Activated T-helper 17 cell treated with anti-CD3 and anti-CD28 coated beads, Interleukin-2, amount 50 U/mL, for 72 hours (primary cell): ENCODE measurements at regions not wholly inside any gene's neighbourhood (a gene's known extent, or its start where the extent isn't known, plus 50 kb on each side); places are given as distances from the start of the nearest gene placed in this dataset.
"Not testable (repeated sequence)": the region's sequence is repeated elsewhere in the genome, so short reads cannot be mapped to it uniquely, and the experiment has no call there.

Experiments
- ATAC-seq: fragments of 150-1000 bp; cut with Tn5 transposase; replicated peaks from 2 replicates; pipeline ENCODE4 v1.10.0; 2021; ENCODE audit warnings: mild to moderate bottlenecking, moderate library complexity
- H3K27ac Mint-ChIP-seq: one replicate; pipeline ENCODE4 v1.8.0; 2022; ENCODE audit warnings: mixed read lengths
- H3K27me3 Mint-ChIP-seq: one replicate; pipeline ENCODE4 v1.8.0; 2022; ENCODE audit warnings: mixed read lengths
- H3K36me3 Mint-ChIP-seq: one replicate; pipeline ENCODE4 v1.8.0; 2022; ENCODE audit warnings: low read depth, mild to moderate bottlenecking, mixed read lengths
- H3K4me1 Mint-ChIP-seq: one replicate; pipeline ENCODE4 v1.8.0; 2022; ENCODE audit warnings: mixed read lengths
- H3K4me3 Mint-ChIP-seq: one replicate; pipeline ENCODE4 v1.8.0; 2022; ENCODE audit warnings: mild to moderate bottlenecking, mixed read lengths
- H3K9me3 Mint-ChIP-seq: one replicate; pipeline ENCODE4 v1.8.0; 2022; ENCODE audit warnings: mixed read lengths

DNA sequence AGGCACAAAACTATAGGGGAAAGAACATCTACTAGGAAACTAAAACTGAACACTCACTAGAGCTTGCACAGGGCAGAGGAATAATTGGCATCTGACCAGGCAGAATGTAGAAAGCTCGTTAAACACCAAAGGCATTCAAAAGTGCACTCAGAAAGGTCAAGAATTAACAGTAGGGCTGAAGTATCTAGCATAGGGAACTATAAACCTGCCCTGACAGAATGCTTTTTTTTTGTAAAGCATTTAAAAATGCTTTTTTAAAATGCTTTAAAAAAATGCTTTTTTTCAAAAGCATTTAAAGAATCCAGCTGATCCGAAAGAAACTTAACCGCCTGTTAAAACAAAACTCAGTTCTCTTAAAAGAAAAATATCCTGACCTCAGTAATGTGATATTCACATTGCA, 74.6 kb upstream of the EGFR start:
- no peaks in the 10 kb centered on the region for H3K4me1 Mint-ChIP-seq
- H3K4me3 Mint-ChIP-seq = no peak overlapping the region
- H3K27me3 Mint-ChIP-seq = peaks cover 5% of the 10 kb centered on the region
- H3K9me3 Mint-ChIP-seq = peaks cover 3% of the 10 kb centered on the region
- no peaks in the 10 kb centered on the region for H3K36me3 Mint-ChIP-seq
- no peak overlapping the region for H3K27ac Mint-ChIP-seq
- no peak for ATAC-seq

GRCh38 chr7:54946271-54946670, 72.5 kb upstream of the EGFR start:
- Mint-ChIP-seq H3K4me3 (no peak overlapping the region), H3K4me1 (no peaks in the 10 kb centered on the region), H3K36me3 (no peaks in the 10 kb centered on the region), H3K9me3 (peaks cover 2% of the 10 kb centered on the region), H3K27me3 (no peaks in the 10 kb centered on the region), H3K27ac (no peak overlapping the region)
- no peak for ATAC-seq

- Mint-ChIP-seq H3K27ac (no peak overlapping the region), H3K27me3 (no peaks in the 10 kb centered on the region), H3K4me1 (no peaks in the 10 kb centered on the region), H3K36me3 (no peaks in the 10 kb centered on the region), H3K4me3 (no peak overlapping the region), H3K9me3 (peaks cover 4% of the 10 kb centered on the region)
- ATAC-seq = no peak
These were observed 72.1 kb upstream of the EGFR start for GRCh38 chr7:54946764-54947163.

DNA sequence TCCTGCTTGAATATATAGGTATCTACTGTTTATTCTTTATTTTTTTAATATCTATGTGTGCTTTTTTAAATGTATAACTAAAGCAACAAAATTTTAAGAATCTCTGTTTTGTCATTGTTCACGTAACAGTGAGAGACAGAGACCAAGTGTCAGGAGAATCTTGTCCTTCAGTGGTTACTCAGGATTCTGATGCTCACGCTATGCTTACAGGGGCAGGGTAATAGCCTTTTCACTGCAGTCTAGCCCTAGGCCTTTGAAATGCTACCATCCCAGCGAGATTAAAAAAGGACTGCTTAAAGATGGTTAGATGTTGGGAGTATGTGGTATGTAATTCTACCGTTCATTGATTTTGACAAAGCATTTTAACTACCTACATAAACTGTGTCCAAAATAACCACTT, 71.6 kb upstream of the EGFR start:
- no peaks in the 10 kb centered on the region for H3K36me3 Mint-ChIP-seq
- H3K27ac Mint-ChIP-seq = no peak overlapping the region
- H3K9me3 Mint-ChIP-seq = peaks cover 4% of the 10 kb centered on the region

DNA sequence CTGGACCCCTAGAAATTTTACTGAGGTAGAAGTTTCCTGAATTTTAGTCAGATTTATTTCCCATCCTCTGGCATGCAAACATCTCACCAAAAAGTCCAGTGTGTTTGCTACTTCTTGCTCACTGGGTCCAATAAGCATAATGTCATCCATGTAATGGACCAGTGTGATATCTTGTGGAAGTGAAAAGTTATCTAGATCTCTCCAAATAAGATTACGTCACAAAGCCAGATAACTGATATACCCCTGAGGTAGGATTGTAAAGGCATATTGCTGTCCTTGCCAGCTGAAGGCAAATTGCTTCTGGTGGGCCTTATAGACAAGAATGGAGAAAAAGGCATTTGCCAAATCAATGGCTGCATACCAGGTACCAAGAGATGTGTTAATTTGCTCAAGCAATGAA, 69.3 kb upstream of the EGFR start:
- not testable (repeated sequence) for H3K36me3 Mint-ChIP-seq, H3K27ac Mint-ChIP-seq, H3K4me1 Mint-ChIP-seq, H3K4me3 Mint-ChIP-seq, ATAC-seq, H3K27me3 Mint-ChIP-seq, H3K9me3 Mint-ChIP-seq

More for the DNA sequence above, 71.6 kb upstream of the EGFR start:
- no peak overlapping the region for H3K4me3 Mint-ChIP-seq
- ATAC-seq = no peak
- H3K4me1 Mint-ChIP-seq = no peaks in the 10 kb centered on the region
- H3K27me3 Mint-ChIP-seq = peaks cover under 1% of the 10 kb centered on the region

- Mint-ChIP-seq H3K4me3 (no peak overlapping the region), H3K9me3 (peaks cover 4% of the 10 kb centered on the region), H3K27ac (no peak overlapping the region), H3K4me1 (no peaks in the 10 kb centered on the region), H3K27me3 (peaks cover 23% of the 10 kb centered on the region), H3K36me3 (no peaks in the 10 kb centered on the region)
- ATAC-seq = no peak
These were observed 63.5 kb upstream of the EGFR start for GRCh38 chr7:54955296-54955695.

DNA sequence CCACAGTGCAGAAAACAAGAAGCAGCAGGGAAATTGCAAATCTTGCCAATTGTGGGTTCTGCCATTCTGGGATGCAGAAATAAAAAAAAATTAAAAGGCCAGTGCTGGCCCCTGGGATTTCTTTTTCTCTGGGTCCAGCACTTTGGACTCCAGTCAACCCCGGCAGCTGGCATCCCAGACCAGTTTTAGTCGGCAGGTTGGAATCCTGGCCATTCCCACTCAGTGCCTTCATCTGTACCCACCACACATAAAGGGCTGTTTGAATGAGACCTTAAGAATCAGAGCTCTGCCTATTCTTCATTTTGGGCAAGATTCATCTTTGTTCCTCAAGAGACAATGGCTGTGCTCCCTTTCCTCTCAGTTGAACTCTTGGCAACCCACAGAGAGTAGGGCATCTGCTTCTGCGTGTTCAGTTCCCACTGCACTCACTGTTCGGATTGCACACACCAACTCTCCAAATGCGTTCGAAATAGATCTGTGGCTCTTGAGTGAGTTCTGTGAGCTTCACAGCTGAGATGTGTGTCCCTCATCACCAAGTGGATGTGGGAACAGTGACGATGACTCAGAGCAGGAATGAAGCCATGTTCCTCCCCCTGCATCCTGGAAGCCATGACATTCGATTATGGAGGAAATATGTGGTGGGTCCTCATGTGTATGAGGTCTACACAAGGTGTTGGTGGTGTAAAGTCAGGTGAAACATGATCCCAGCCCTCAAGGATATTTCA, 63.0 kb upstream of the EGFR start:
- H3K27me3 Mint-ChIP-seq = peaks cover 23% of the 10 kb centered on the region
- no peak overlapping the region for H3K4me3 Mint-ChIP-seq
- H3K4me1 Mint-ChIP-seq = no peaks in the 10 kb centered on the region
- peaks cover 4% of the 10 kb centered on the region for H3K9me3 Mint-ChIP-seq
- no peak for ATAC-seq
- no peaks in the 10 kb centered on the region for H3K36me3 Mint-ChIP-seq
- no peak overlapping the region for H3K27ac Mint-ChIP-seq

DNA sequence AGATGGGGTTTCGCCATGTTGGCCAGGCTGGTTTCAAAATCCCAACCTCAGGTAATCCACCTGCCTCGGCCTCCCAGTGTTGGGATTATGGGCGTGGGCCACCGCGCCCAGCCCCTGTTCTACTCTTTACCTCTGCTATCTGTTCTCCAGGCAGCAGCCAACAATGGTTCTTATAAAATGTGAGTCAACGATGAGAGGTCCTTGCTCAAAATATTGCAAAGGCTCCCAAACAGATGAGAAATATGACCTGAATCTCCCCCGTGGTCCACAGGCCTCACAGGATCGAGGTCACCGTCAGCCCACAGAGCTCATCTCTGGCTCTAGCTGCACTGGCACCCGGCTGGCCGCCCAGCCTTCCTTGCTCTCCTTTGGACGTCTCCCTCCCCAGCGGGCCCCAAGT, 62.0 kb upstream of the EGFR start:
- no peak overlapping the region for H3K27ac Mint-ChIP-seq
- H3K4me3 Mint-ChIP-seq = no peak overlapping the region
- no peaks in the 10 kb centered on the region for H3K4me1 Mint-ChIP-seq
- H3K9me3 Mint-ChIP-seq = no peaks in the 10 kb centered on the region
- no peaks in the 10 kb centered on the region for H3K36me3 Mint-ChIP-seq
- ATAC-seq = no peak
- H3K27me3 Mint-ChIP-seq = peaks cover 23% of the 10 kb centered on the region

GRCh38 chr7:54960517-54960916, 58.3 kb upstream of the EGFR start:
- no peaks in the 10 kb centered on the region for H3K4me1 Mint-ChIP-seq
- H3K27ac Mint-ChIP-seq = no peak overlapping the region
- H3K4me3 Mint-ChIP-seq = no peak overlapping the region
- no peaks in the 10 kb centered on the region for H3K36me3 Mint-ChIP-seq
- peaks cover 22% of the 10 kb centered on the region for H3K27me3 Mint-ChIP-seq
- H3K9me3 Mint-ChIP-seq = no peaks in the 10 kb centered on the region
- no peak for ATAC-seq

DNA sequence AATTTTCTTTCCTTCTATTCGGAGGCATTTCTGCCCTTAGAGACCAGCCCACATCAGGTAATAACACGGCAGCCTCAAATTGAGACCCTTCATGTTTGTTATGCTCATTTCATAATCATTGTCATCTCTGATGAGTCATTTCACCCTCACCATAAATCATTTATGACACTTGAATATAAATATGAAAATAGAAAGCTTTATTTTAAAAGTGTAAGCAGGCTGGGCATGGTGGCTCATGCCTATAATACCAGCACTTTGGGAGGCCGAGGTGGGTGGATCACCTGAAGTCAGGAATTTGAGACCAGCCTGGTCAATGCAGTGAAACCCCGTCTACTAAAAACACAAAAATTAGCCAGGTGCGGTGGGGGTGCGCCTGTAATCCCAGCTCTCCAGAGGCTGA, 57.4 kb upstream of the EGFR start:
- Mint-ChIP-seq H3K27me3 (peaks cover 24% of the 10 kb centered on the region), H3K4me1 (no peaks in the 10 kb centered on the region), H3K36me3 (no peaks in the 10 kb centered on the region), H3K4me3 (no peak overlapping the region), H3K9me3 (no peaks in the 10 kb centered on the region), H3K27ac (no peak overlapping the region)
- no peak for ATAC-seq

GRCh38 chr7:54963155-54963554, 55.7 kb upstream of the EGFR start:
- Mint-ChIP-seq H3K27ac (no peak overlapping the region), H3K4me1 (no peaks in the 10 kb centered on the region), H3K27me3 (peaks cover 25% of the 10 kb centered on the region), H3K4me3 (no peak overlapping the region), H3K36me3 (no peaks in the 10 kb centered on the region), H3K9me3 (no peaks in the 10 kb centered on the region)
- ATAC-seq = no peak

DNA sequence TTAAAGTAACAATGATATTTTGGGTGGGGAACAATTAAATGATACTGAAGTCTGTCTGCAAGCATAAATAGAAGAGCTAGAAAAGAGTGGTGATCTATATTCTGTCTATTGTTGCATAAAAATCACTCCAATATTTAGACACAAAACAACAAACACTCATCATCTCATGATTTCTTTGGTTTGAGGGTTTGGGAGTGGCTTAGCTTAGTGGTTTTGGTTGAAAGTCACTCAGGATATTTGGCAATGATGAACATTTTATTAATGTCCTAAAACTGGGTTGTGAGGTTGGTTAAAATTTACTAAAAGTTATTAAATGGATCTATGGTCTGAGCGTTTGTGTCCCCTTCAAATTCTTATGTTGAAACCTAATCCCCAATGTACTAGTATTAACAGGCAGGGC, 54.7 kb upstream of the EGFR start:
- Mint-ChIP-seq H3K9me3 (no peaks in the 10 kb centered on the region), H3K27me3 (peaks cover 22% of the 10 kb centered on the region), H3K4me1 (no peaks in the 10 kb centered on the region), H3K27ac (no peak overlapping the region), H3K36me3 (no peaks in the 10 kb centered on the region), H3K4me3 (no peak overlapping the region)
- no peak for ATAC-seq

DNA sequence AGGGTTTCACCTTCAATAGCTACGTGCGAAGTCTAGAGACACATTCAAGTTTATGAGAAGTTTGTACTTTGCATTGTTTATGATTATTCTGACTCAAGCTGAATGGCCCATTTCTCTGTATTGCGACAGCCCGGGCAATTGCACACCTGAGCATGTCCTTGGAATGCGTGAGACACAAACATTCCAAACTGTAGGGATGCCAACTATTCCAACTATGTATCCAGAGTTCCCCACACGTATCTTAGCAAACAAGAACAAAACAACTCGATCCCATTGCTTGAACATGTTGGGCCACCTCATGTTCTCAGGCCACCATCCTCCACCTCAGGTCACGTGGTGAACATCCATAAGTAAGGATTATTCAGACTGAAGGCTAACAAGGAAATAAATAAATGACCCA, 51.4 kb upstream of the EGFR start:
- Mint-ChIP-seq H3K9me3 (no peaks in the 10 kb centered on the region), H3K27me3 (peaks cover 23% of the 10 kb centered on the region), H3K4me1 (no peaks in the 10 kb centered on the region), H3K27ac (no peak overlapping the region), H3K36me3 (no peaks in the 10 kb centered on the region), H3K4me3 (no peak overlapping the region)
- ATAC-seq = no peak

DNA sequence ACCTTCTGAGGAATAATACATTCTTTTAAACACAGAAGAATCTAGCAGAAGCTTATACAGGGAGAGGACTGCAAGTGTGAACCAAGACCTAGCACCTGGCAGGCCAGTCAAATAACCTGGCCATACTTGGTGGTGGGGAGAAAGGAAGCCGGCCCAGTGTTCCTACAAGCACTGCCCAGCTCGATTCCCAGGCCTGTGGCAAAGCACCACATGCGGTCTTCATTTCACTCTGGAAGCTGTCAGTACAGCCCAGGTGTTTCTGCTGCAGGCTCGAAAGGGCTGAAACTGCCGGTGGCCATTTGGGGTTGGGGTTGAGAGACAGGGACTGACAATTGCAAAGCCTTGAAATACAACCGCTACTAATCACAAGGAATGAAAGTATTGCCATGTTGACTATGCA, 50.8 kb upstream of the EGFR start:
- H3K27ac Mint-ChIP-seq = no peak overlapping the region
- no peaks in the 10 kb centered on the region for H3K36me3 Mint-ChIP-seq

More for the DNA sequence above, 50.8 kb upstream of the EGFR start:
- no peak overlapping the region for H3K4me3 Mint-ChIP-seq
- no peaks in the 10 kb centered on the region for H3K9me3 Mint-ChIP-seq
- no peak for ATAC-seq
- H3K4me1 Mint-ChIP-seq = no peaks in the 10 kb centered on the region
- peaks cover 23% of the 10 kb centered on the region for H3K27me3 Mint-ChIP-seq
